Activated naive CD8-positive, alpha-beta T cell treated with anti-CD3 and anti-CD28 coated beads for 36 hours (primary cell): ENCODE measurements at regions not wholly inside any gene's neighbourhood (a gene's known extent, or its start where the extent isn't known, plus 50 kb on each side); places are given as distances from the start of the nearest gene placed in this dataset.
"Not testable (repeated sequence)": the region's sequence is repeated elsewhere in the genome, so short reads cannot be mapped to it uniquely, and the experiment has no call there.

Source experiments
- DNase-seq: peaks from one replicate; pipeline ENCODE4 v3.0.0; 2021
- H3K27ac Mint-ChIP-seq: one replicate; pipeline ENCODE4 v1.8.0; 2022; ENCODE audit warnings: mild to moderate bottlenecking, moderate library complexity, mixed read lengths
- H3K27me3 Mint-ChIP-seq: one replicate; pipeline ENCODE4 v1.8.0; 2022; ENCODE audit warnings: mild to moderate bottlenecking, mixed read lengths
- H3K36me3 Mint-ChIP-seq: one replicate; pipeline ENCODE4 v1.8.0; 2021; ENCODE audit warnings: mild to moderate bottlenecking, mixed read lengths
- H3K4me1 Mint-ChIP-seq: one replicate; pipeline ENCODE4 v1.8.0; 2021; ENCODE audit warnings: mixed read lengths
- H3K4me3 Mint-ChIP-seq: one replicate; pipeline ENCODE4 v1.8.0; 2022; ENCODE audit warnings: mild to moderate bottlenecking, moderate library complexity, mixed read lengths
- H3K9me3 Mint-ChIP-seq: one replicate; pipeline ENCODE4 v1.8.0; 2022; ENCODE audit warnings: mixed read lengths

DNA sequence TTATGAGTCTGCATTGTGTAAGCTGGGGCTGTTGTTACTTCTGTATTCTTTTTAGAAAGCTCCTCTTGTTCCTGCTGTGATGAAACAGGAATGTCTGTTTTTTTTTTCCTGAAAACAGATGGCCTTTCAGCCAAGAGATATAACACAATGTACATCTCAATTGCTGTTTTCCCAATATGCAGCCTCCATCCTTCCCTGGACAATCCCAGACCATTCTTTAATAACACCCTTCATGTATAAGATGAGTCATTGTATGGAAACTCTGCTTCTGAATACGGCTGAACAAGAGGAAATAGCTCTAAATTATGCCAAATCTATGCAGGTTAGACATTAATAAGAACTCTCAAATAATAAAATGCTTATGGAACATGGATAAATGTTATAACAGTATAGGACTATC is 60.2 kb upstream of the LRRC4C start:
- Mint-ChIP-seq H3K27me3 (no peaks in the 10 kb centered on the region), H3K9me3 (peaks cover 3% of the 10 kb centered on the region), H3K27ac (no peak overlapping the region), H3K4me3 (no peak overlapping the region), H3K4me1 (no peaks in the 10 kb centered on the region), H3K36me3 (no peaks in the 10 kb centered on the region)
- no peak for DNase-seq

DNA sequence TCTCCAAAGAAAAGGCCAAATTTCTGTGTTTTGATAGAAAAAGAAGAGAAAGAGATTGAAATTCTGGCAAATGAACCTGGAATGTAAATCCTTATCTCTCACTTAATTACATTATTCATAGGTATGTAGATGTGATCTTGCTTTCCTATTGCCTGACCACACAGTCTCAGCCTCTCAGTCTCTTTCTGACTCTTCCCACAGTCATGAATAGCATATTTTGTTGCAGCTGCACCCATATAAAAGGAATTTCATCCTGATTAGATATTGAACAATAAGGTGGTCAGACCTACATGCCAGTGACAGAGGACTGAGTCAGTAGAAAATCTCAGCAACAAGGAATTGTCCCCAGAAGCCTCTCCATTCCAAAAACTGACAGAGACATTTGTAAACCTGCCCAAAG is 62.9 kb upstream of the LRRC4C start:
- Mint-ChIP-seq H3K27ac (no peak overlapping the region), H3K4me3 (no peak overlapping the region), H3K4me1 (no peaks in the 10 kb centered on the region), H3K27me3 (no peaks in the 10 kb centered on the region), H3K36me3 (no peaks in the 10 kb centered on the region), H3K9me3 (peaks cover 3% of the 10 kb centered on the region)
- no peak for DNase-seq

DNA sequence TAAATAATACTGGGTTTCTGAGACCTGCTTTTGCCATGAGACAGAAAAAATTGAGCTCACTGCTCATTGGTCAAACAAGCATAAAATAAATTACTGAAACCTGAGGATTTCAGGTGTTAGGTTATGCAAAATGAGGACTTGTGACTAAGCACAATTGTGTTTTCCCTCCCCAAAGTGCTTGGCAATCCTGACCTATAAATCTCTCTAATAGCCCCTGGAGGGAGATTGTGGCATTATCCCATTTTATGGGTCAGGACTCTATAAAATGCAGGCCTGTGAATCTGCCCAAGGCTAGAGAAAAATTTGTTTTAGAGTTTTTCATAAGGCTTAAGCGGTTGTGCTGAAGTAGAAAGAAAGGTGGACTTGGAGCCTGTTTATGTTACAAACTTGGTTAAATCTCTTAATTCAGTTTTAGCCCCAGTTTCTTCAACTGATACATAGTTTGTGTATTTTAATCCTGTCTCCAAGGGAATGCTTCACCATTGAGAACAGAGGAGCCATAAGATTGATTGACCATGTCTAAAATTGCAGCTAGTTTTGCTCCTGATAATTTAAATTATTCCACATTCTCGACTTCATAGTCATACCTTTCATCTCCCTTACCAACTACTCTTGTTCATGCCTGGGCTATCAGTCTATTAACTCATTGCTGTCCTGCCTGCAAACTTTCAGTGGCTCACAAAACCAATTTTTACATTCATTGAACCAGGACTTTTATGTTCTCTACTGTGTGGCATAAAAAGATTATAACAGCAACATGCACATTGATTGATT is 63.6 kb upstream of the LRRC4C start:
- H3K4me1 Mint-ChIP-seq: no peaks in the 10 kb centered on the region
- H3K36me3 Mint-ChIP-seq: no peaks in the 10 kb centered on the region
- H3K27ac Mint-ChIP-seq: no peak overlapping the region
- no peaks in the 10 kb centered on the region for H3K27me3 Mint-ChIP-seq
- DNase-seq: no peak
- H3K9me3 Mint-ChIP-seq: peaks cover 3% of the 10 kb centered on the region
- no peak overlapping the region for H3K4me3 Mint-ChIP-seq

DNA sequence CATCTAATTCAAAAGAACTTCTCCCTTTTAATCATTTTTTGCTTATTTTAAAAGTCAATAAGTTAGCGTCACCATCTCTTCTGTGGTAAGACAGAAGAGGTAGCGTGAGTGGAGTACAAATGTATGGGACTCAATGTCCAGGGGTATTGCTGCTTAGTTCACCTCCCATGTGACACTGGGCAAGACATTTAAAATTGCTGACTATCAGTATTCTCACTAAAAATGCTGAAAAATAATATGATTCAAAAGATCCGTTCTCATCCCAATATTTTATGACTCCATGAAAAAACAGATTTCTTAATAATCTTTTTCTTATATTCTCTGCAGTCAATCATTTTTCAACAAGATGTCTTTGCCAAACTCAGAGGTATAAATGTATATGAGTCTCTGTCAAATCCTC is 68.1 kb upstream of the LRRC4C start:
- Mint-ChIP-seq H3K4me3 (no peak overlapping the region), H3K36me3 (no peaks in the 10 kb centered on the region), H3K27ac (no peak overlapping the region), H3K27me3 (no peaks in the 10 kb centered on the region), H3K4me1 (no peaks in the 10 kb centered on the region), H3K9me3 (peaks cover 6% of the 10 kb centered on the region)
- DNase-seq: no peak

DNA sequence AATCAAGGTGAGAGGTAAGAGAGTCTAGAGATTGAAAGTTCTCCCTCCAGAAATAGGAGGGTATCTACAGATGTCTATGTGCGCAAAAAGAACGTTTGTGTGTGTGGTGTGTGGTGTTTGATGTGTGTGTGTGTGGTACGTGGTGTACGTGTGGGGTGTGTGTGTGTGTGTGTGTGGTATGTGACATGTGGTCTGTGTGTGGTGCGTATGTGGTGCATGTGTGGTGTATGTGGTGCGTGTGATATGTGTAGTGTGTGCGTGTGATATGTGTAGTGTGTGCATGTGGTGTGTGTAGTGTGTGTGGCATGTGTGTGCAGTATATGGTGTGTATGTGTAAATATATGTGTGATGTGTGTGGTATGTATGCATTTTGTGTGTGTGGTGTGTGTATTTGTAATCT is 73.0 kb upstream of the LRRC4C start:
- no peak for DNase-seq
- no peaks in the 10 kb centered on the region for H3K36me3 Mint-ChIP-seq
- no peak overlapping the region for H3K27ac Mint-ChIP-seq
- no peaks in the 10 kb centered on the region for H3K4me1 Mint-ChIP-seq
- H3K4me3 Mint-ChIP-seq: no peak overlapping the region
- H3K27me3 Mint-ChIP-seq: no peaks in the 10 kb centered on the region
- H3K9me3 Mint-ChIP-seq: peaks cover 10% of the 10 kb centered on the region

DNA sequence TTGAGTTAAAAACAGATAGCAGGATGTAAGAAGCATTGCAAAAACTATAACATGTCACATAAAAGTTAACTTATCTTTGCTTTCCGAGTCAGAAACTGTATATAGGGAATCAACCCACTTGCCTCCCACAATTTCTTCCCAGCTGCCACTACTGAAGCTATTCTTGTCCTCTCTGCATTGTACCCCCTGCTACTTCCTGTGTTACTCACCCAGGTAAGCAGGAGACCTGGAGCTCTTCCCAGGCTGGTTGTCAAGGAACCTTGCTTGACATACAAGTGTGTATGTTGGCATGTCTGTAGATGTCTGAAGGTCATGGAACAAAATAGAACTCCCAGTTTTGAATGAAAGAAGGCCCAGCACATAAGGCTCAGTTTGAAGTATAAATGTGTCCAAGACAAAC is 74.3 kb upstream of the LRRC4C start:
- no peaks in the 10 kb centered on the region for H3K27me3 Mint-ChIP-seq
- no peak overlapping the region for H3K4me3 Mint-ChIP-seq
- no peaks in the 10 kb centered on the region for H3K36me3 Mint-ChIP-seq

DNA sequence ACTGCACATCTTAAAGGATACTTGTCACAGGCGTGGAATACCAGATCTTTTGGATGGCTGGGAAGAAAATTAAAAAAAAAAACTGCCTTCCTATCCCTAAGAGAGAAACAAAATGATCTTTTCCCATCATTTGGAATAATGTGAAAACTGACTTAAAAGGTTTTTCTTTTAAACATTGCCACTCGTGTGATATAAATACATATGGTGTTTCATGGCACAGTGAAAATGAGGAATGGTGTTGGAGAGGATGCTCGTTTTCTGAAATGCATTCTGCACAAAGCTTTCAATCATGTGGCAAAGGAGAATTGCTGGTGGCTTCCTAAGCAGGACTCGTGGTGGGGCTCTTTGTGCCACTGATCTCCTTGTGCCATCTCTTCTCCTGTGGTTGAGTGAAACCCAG is 74.9 kb upstream of the LRRC4C start:
- no peaks in the 10 kb centered on the region for H3K4me1 Mint-ChIP-seq
- H3K9me3 Mint-ChIP-seq: peaks cover 9% of the 10 kb centered on the region
- no peak overlapping the region for H3K27ac Mint-ChIP-seq
- no peak overlapping the region for H3K4me3 Mint-ChIP-seq
- no peak for DNase-seq
- no peaks in the 10 kb centered on the region for H3K36me3 Mint-ChIP-seq
- H3K27me3 Mint-ChIP-seq: no peaks in the 10 kb centered on the region

More for the DNA sequence above, 74.3 kb upstream of the LRRC4C start:
- Mint-ChIP-seq H3K4me1 (no peaks in the 10 kb centered on the region), H3K27ac (no peak overlapping the region), H3K9me3 (peaks cover 8% of the 10 kb centered on the region)
- no peak for DNase-seq

DNA sequence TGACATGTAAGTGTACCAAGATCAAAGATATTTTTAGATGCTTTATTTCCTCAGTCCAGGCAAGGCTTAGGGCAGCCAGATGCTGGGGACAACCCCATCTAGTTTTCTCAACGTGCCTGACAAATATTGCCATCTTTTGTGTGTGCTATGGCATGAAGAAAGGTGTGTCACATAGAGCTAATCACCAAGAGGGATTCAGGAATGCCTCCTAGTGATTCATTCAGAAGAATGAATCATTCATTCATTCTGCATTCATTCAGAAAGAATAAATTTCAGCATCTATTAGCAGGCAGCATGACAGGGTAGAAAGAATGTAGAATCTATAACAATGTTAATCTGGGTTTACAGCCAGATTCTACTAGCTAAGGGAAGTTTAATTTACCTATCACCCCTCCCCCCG is 75.4 kb upstream of the LRRC4C start:
- Mint-ChIP-seq H3K27ac (no peak overlapping the region), H3K4me3 (no peak overlapping the region), H3K27me3 (no peaks in the 10 kb centered on the region), H3K9me3 (peaks cover 10% of the 10 kb centered on the region), H3K36me3 (no peaks in the 10 kb centered on the region), H3K4me1 (no peaks in the 10 kb centered on the region)
- DNase-seq: no peak

DNA sequence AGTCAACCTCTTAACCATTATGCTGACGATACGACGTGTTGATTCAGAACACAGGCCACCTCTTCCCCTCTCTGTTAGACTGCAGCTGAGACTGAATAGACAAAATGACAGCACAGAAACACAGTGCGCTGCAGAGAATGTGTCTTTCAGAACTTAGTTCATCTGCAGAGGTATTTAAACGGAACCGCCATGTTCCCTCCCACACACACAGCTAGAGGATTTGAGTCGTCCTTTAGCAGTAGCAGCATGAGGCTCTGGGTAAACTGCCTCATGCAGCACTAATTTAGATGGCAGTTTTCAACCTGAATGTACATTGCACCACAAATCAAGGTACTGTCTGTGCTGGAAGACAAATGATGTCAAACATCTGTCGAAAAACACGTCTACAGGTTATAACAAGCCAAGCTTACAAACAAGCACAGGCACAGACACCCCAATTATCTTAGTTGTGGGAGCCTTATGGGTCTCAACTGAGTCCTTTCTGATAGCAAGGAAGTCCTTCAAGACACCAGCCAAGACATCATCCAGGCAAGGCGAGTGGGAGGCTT is 76.6 kb upstream of the LRRC4C start:
- no peaks in the 10 kb centered on the region for H3K36me3 Mint-ChIP-seq
- no peaks in the 10 kb centered on the region for H3K27me3 Mint-ChIP-seq
- no peak overlapping the region for H3K27ac Mint-ChIP-seq
- DNase-seq: no peak
- H3K4me1 Mint-ChIP-seq: no peaks in the 10 kb centered on the region
- H3K9me3 Mint-ChIP-seq: peaks cover 7% of the 10 kb centered on the region
- no peak overlapping the region for H3K4me3 Mint-ChIP-seq

DNA sequence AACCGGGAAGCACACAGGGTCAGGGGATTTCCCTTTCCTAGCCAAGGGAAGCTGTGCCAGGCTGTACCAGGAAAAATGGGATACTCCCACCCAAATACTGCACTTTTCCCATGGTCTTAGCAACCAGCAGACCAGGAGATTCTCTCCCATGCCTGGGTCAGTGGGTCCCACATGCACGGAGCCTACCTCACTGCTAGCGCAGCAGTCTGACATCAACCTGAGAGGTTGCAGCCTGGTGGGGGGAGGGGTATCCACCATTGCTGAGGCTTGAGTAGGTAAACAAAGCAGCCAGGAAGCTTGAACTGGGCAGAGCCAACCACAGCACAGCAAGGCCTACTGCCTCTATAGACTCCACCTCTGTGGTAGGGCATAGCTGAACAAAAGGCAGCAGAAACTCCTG is 85.5 kb upstream of the LRRC4C start:
- DNase-seq, H3K4me3 Mint-ChIP-seq, H3K36me3 Mint-ChIP-seq, H3K4me1 Mint-ChIP-seq, H3K27me3 Mint-ChIP-seq, H3K27ac Mint-ChIP-seq: not testable (repeated sequence)
- peaks cover 22% of the 10 kb centered on the region for H3K9me3 Mint-ChIP-seq

DNA sequence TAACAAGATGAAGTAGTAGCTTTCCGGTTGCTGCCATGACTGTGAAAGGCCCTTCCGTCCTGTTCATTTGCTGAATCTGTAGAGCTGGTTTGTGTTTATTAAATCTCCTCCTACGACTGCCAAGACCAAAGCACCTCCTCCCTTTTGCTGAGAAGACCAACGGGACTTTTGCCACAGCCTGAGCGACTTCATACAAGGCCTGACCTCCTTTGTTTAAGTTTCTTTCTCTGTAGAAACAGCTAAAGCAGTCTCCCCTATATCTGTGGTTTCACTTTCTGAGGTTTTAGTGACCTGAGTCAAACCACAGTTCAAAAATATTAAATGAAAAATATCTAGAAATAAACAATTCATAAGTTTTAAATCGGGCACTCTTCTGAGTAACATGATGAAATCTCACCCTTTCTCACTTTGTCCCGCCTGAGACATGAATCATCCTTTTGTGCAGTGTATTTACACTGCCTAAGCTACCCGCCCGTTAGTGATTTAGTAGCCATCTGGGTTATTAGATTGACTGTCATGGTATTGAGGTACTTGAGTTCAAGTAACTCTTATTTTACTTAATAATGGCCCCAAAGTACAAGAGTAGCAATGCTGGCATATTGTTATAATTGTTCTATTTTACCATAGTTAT is 119.1 kb upstream of the LRRC4C start:
- H3K36me3 Mint-ChIP-seq: no peaks in the 10 kb centered on the region
- no peaks in the 10 kb centered on the region for H3K4me1 Mint-ChIP-seq
- no peak overlapping the region for H3K4me3 Mint-ChIP-seq
- H3K27ac Mint-ChIP-seq: no peak overlapping the region
- H3K9me3 Mint-ChIP-seq: peaks cover 6% of the 10 kb centered on the region
- H3K27me3 Mint-ChIP-seq: no peaks in the 10 kb centered on the region
- DNase-seq: no peak

DNA sequence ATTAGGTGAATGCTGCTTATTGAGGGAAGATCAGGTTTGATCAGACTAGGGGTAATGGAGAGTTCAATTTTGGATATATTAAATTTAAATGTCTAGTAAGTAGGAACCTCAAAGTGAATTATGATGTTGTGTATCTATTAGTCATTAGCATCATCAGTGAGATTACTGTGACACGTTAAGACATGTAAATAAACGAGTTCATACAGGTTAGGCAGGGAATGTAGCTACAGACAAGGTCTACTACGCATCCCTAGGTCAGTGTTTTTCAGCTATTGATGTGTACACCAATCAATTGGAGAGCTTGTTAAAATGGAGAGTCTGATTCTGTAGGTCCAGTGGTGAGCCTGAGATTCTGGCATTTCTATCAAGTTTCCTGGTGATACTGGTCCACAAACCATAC is 120.1 kb upstream of the LRRC4C start:
- DNase-seq: no peak
- Mint-ChIP-seq H3K4me3 (no peak overlapping the region), H3K4me1 (no peaks in the 10 kb centered on the region), H3K9me3 (peaks cover 6% of the 10 kb centered on the region), H3K27ac (no peak overlapping the region), H3K27me3 (no peaks in the 10 kb centered on the region), H3K36me3 (no peaks in the 10 kb centered on the region)

DNA sequence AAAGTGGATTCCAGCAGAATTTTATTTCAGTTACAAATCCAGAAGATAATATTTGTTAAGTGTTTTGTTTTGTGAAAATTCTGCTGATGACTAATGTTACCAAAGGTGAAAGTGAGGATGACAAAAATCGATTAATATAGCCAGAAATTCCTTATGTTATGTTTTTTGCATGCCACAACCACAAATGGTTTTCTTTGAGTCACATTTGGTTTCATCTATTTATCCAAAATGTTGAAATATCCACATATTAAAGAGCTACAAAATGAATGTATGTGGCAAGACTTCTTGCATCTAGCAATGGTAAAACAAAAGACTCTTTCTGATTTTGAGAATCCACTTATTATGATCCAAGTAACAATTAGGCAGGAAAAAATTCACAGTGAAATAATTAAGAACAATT is 150.1 kb upstream of the LRRC4C start:
- no peak for DNase-seq
- Mint-ChIP-seq H3K27me3 (no peaks in the 10 kb centered on the region), H3K4me1 (no peaks in the 10 kb centered on the region), H3K36me3 (no peaks in the 10 kb centered on the region), H3K27ac (no peak overlapping the region), H3K4me3 (no peak overlapping the region), H3K9me3 (peaks cover 6% of the 10 kb centered on the region)

DNA sequence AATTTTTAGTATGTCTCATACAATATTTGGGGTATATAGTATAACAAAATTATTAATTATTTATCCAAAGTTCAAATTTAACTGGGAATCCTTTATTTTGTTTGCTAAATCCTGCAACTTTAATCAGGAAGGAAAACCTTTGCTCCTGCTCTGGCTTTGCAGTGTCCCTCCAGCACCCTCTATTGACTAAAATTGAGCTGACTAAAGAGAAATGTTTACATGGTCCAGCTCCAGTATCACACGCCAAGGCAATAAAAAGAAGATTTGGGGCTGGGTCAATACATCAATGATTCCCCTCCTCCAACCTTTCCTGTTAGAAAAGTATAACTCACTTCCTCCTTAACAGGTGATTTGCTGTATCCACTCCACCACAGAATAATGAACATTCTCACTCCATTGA is 153.0 kb upstream of the LRRC4C start:
- Mint-ChIP-seq H3K4me1 (no peaks in the 10 kb centered on the region), H3K27ac (no peak overlapping the region), H3K4me3 (no peak overlapping the region), H3K9me3 (peaks cover 7% of the 10 kb centered on the region), H3K27me3 (no peaks in the 10 kb centered on the region), H3K36me3 (no peaks in the 10 kb centered on the region)
- no peak for DNase-seq

DNA sequence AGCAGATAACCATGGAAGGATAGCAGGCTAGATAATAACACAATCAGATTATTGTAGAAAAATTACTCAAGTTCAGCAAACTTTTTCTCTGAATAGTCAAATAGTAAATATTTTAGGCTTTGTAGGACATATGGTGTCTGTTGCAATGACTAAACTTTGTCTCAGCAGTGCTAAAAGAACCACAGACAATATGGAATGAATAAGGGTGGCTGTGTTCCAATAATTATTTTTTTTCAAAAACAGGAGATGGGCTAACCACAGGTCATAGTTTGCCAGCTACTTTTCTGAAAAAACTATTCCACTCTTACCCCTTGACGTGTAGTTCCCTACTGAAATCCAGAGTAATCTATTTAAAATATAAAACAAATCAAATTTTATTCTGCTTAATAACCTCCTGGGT is 153.9 kb upstream of the LRRC4C start:
- Mint-ChIP-seq H3K4me1 (no peaks in the 10 kb centered on the region), H3K36me3 (no peaks in the 10 kb centered on the region), H3K27ac (no peak overlapping the region), H3K27me3 (no peaks in the 10 kb centered on the region), H3K4me3 (no peak overlapping the region), H3K9me3 (peaks cover 7% of the 10 kb centered on the region)
- no peak for DNase-seq
